Neural progenitor cell (in vitro differentiated cells): ENCODE measurements at regions not wholly inside any gene's neighbourhood (a gene's known extent, or its start where the extent isn't known, plus 50 kb on each side); places are given as distances from the start of the nearest gene placed in this dataset.

Experiments used
- DNase-seq: peaks from one replicate; pipeline ENCODE4 v3.0.0-alpha.2; 2016; ENCODE audit warnings: low spot score
- H2AFZ ChIP-seq: fragments of 200-600 bp; sonication (generic); replicated peaks from 2 replicates; pipeline ENCODE4 v1.6.1; 2016; ENCODE audit warnings: antibody characterized with exemption
- H3F3A ChIP-seq: fragments of 200-600 bp; sonication (generic); 2 replicates; pipeline ENCODE4 v1.6.1; 2016; ENCODE audit warnings: antibody characterized with exemption, low read depth
- H3K27ac ChIP-seq: fragments of 200-600 bp; sonication (generic); 2 replicates; pipeline ENCODE4 v1.5.1; 2016; ENCODE audit warnings: mild to moderate bottlenecking
- H3K27me3 ChIP-seq: fragments of 200-600 bp; sonication (generic); 2 replicates; pipeline ENCODE4 v1.6.1; 2016; ENCODE audit warnings: mild to moderate bottlenecking, moderate library complexity
- H3K36me3 ChIP-seq: fragments of 200-600 bp; sonication (generic); 2 replicates; pipeline ENCODE4 v1.5.1; 2016
- H3K4me1 ChIP-seq: fragments of 200-600 bp; sonication (generic); 2 replicates; pipeline ENCODE4 v1.6.1; 2016; ENCODE audit warnings: mixed run types
- H3K4me2 ChIP-seq: fragments of 200-600 bp; sonication (generic); 2 replicates; pipeline ENCODE4 v1.6.1; 2016
- H3K4me3 ChIP-seq: fragments of 200-600 bp; sonication (generic); 2 replicates; pipeline ENCODE4 v1.5.1; 2016
- H3K79me2 ChIP-seq: fragments of 200-600 bp; sonication (generic); 2 replicates; pipeline ENCODE4 v1.6.1; 2016; ENCODE audit warnings: low read depth
- H3K9ac ChIP-seq: fragments of 200-600 bp; sonication (generic); 2 replicates; pipeline ENCODE4 v1.6.1; 2016
- H3K9me3 ChIP-seq: fragments of 200-600 bp; sonication (generic); 2 replicates; pipeline ENCODE4 v1.5.1; 2016; ENCODE audit warnings: low read depth
- H4K20me1 ChIP-seq: fragments of 200-600 bp; sonication (generic); 2 replicates; pipeline ENCODE4 v1.6.1; 2016; ENCODE audit warnings: low read depth
- H3K27ac Mint-ChIP-seq: 3 replicates; pipeline ENCODE4 v1.8.0; 2021; ENCODE audit warnings: mixed read lengths
- H3K27me3 Mint-ChIP-seq: 2 replicates; pipeline ENCODE4 v1.8.0; 2022; ENCODE audit warnings: low read depth, mild to moderate bottlenecking, inconsistent platforms, moderate library complexity, mixed read lengths; ENCODE audit not compliant: insufficient read depth
- H3K36me3 Mint-ChIP-seq: 3 replicates; pipeline ENCODE4 v1.8.0; 2021; ENCODE audit warnings: mixed read lengths
- H3K4me1 Mint-ChIP-seq: 3 replicates; pipeline ENCODE4 v1.8.0; 2021; ENCODE audit warnings: mixed read lengths
- H3K4me3 Mint-ChIP-seq: 3 replicates; pipeline ENCODE4 v1.8.0; 2021; ENCODE audit warnings: mild to moderate bottlenecking, moderate library complexity, mixed read lengths
- H3K9me3 Mint-ChIP-seq: 3 replicates; pipeline ENCODE4 v1.8.0; 2020; ENCODE audit warnings: mixed read lengths
- EZH2 ChIP-seq: fragments of 200-600 bp; sonication (generic); IDR thresholded peaks from 2 replicates; pipeline ENCODE4 v1.6.1; 2017; ENCODE audit warnings: antibody characterized with exemption, mild to moderate bottlenecking, moderate library complexity
- EZH2phosphoT487 ChIP-seq: fragments of 200-600 bp; sonication (generic); IDR thresholded peaks from 2 replicates; pipeline ENCODE4 v1.6.1; 2017; ENCODE audit warnings: antibody characterized with exemption
- TF ChIP-seq, protein P1 (sequence below): fragments of 200-600 bp; sonication (generic); IDR thresholded peaks from 2 replicates; pipeline ENCODE4 v1.5.1; 2017; ENCODE audit warnings: antibody characterized with exemption, mild to moderate bottlenecking

DNA sequence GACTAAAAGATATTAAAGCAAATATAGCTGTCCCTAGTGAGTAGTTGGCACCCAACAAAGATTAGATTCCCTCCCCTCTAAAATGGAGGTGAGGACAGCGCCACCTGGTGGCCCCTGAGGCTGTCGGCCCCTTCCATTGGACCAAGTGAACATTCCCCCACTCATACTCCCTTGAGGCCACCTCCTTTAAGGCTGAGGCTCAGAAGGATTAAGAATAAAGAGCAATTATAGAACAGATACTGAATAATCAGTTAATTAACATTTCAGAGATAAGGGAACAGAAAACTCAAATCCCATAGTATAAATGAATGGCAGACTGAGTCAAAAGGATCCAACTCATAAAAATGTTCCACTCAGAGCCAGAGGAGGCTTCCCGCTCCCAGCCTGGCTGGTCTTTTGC is 130.4 kb upstream of the GHITM start:
- Histone ChIP-seq H3K4me3 (no peak overlapping the region), H3K36me3 (no peaks in the 10 kb centered on the region), H3K4me1 (no peaks in the 10 kb centered on the region), H3K27me3 (no peaks in the 10 kb centered on the region), H3K4me2 (no peak overlapping the region), H3K79me2 (no peaks in the 10 kb centered on the region), H3F3A (no peaks in the 10 kb centered on the region), H3K27ac (no peak overlapping the region), H3K9me3 (no peaks in the 10 kb centered on the region), H3K9ac (no peak overlapping the region), H4K20me1 (no peaks in the 10 kb centered on the region), H2AFZ (no peak overlapping the region)
- no peaks in the 10 kb centered on the region for H3K36me3 Mint-ChIP-seq
- peak; percentile 67 for DNase-seq
- TF ChIP-seq, protein P1, sequence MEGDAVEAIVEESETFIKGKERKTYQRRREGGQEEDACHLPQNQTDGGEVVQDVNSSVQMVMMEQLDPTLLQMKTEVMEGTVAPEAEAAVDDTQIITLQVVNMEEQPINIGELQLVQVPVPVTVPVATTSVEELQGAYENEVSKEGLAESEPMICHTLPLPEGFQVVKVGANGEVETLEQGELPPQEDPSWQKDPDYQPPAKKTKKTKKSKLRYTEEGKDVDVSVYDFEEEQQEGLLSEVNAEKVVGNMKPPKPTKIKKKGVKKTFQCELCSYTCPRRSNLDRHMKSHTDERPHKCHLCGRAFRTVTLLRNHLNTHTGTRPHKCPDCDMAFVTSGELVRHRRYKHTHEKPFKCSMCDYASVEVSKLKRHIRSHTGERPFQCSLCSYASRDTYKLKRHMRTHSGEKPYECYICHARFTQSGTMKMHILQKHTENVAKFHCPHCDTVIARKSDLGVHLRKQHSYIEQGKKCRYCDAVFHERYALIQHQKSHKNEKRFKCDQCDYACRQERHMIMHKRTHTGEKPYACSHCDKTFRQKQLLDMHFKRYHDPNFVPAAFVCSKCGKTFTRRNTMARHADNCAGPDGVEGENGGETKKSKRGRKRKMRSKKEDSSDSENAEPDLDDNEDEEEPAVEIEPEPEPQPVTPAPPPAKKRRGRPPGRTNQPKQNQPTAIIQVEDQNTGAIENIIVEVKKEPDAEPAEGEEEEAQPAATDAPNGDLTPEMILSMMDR, result peak; percentile 96
- no peak for TF ChIP-seq EZH2
- no peak overlapping the region for H3K27ac Mint-ChIP-seq
- H3K9me3 Mint-ChIP-seq, result no peaks in the 10 kb centered on the region
- H3K4me3 Mint-ChIP-seq, result no peak overlapping the region
- H3K4me1 Mint-ChIP-seq, result no peaks in the 10 kb centered on the region
- H3K27me3 Mint-ChIP-seq, result peaks cover 5% of the 10 kb centered on the region

GRCh38 chr10:84012431-84012830 is 126.9 kb upstream of the GHITM start:
- Histone ChIP-seq H3K79me2 (no peaks in the 10 kb centered on the region), H3K9me3 (no peaks in the 10 kb centered on the region), H3K4me3 (no peak overlapping the region), H3K4me2 (no peak overlapping the region), H3K27me3 (no peaks in the 10 kb centered on the region), H3K9ac (no peak overlapping the region), H4K20me1 (no peaks in the 10 kb centered on the region), H3K4me1 (no peaks in the 10 kb centered on the region), H3K36me3 (no peaks in the 10 kb centered on the region), H3K27ac (no peak overlapping the region), H2AFZ (no peak overlapping the region), H3F3A (no peaks in the 10 kb centered on the region)
- H3K4me3 Mint-ChIP-seq, result no peak overlapping the region
- no peaks in the 10 kb centered on the region for H3K27me3 Mint-ChIP-seq
- H3K27ac Mint-ChIP-seq, result no peak overlapping the region
- H3K4me1 Mint-ChIP-seq, result no peaks in the 10 kb centered on the region
- TF ChIP-seq, protein P1, result no peak
- TF ChIP-seq EZH2, result no peak
- TF ChIP-seq EZH2phosphoT487, result no peak
- no peaks in the 10 kb centered on the region for H3K36me3 Mint-ChIP-seq
- no peak for DNase-seq
- H3K9me3 Mint-ChIP-seq, result no peaks in the 10 kb centered on the region

DNA sequence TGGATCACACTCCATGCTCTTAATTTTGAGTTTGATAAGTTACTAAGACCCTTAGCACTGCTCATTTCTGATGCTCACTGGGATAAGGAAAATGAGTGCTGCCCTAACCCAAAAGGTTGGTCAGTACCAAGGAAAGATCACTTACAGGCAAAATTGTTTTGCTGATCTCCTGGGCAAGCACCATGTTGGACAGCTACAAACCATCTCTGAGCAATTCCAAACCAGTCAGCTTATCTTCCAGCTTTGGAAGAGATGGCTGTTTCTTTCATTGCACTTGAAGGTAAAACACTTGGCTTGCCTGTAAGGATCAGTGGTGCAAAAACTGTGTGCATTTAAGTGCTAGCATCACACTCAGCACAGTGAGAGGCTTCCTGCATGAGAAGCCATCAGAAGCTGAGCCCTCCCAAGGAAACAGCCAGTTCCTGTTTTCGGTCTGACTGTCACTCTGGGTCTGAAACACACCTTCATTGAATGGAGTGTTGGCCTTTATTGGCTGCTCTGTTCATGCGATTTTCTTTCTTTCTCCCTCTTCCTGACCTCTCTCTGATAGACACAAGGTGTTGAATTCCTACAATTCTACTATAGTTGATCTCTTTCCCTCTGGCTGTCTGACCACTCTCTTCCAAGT is 126.4 kb upstream of the GHITM start:
- Mint-ChIP-seq H3K36me3 (no peaks in the 10 kb centered on the region), H3K4me1 (no peaks in the 10 kb centered on the region), H3K27ac (no peak overlapping the region), H3K4me3 (no peak overlapping the region), H3K27me3 (no peaks in the 10 kb centered on the region), H3K9me3 (peaks cover under 1% of the 10 kb centered on the region)
- no peaks in the 10 kb centered on the region for H3K9me3 ChIP-seq
- no peak overlapping the region for H3K4me3 ChIP-seq
- no peak overlapping the region for H3K9ac ChIP-seq
- no peak overlapping the region for H3K27ac ChIP-seq
- no peak overlapping the region for H2AFZ ChIP-seq
- TF ChIP-seq EZH2 (no peak), EZH2phosphoT487 (no peak)
- TF ChIP-seq, protein P1, result no peak
- H3K4me1 ChIP-seq, result no peaks in the 10 kb centered on the region
- H3K27me3 ChIP-seq, result no peaks in the 10 kb centered on the region
- no peak overlapping the region for H3K4me2 ChIP-seq
- H3K79me2 ChIP-seq, result no peaks in the 10 kb centered on the region
- H3K36me3 ChIP-seq, result no peaks in the 10 kb centered on the region
- DNase-seq, result no peak
- no peaks in the 10 kb centered on the region for H4K20me1 ChIP-seq
- H3F3A ChIP-seq, result no peaks in the 10 kb centered on the region
